ENCODE measurements at regions not wholly inside any gene's neighbourhood (a gene's known extent, or its start where the extent isn't known, plus 50 kb on each side); places are given as distances from the start of the nearest gene placed in this dataset.
A peak's percentile ranks its signal among the peaks of the same experiment; 100 is the strongest.

DNA sequence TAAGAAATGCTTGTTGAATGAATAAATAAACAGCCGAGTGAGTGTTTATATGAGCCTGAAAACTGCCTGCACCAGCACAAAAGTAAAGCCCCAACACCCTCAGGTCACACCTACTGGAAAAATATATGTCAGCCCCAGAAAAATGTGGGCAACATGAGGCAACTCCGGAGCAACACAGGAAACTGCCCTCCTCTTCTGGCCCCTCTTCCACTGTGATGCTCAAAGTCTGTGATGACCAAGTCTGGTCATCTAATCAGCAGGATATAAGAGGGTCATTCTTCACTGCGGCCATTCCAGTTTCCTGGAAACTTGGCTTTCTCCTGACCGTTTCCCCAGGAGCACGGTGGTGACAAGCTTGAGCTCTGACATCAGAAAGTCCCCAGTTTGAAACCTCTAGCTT is 159.6 kb upstream of the PZP start:
- peak; percentile 14 for DNase-seq (ENCODE audit: low spot score)

DNA sequence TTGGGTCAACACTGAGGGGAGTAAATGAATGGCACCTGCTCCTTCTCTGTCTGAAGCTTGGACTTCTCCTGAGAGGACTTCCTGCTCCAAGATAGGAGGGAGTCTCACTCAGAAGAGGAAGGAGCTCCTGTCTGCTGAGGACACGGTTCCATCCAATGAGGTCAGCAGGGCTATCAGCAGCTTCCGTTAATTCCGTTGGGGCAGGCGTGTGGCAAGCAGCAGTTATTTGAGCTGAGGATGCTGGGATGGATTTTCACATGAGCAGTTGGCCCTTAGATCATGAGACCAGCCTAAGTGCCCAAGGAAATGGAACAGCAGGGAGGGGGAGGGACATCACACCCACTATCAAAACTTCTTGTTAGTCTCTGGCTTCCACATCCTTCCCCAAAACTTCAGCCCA is 159.0 kb upstream of the PZP start:
- DNase-seq (ENCODE audit: low spot score) = no peak

DNA sequence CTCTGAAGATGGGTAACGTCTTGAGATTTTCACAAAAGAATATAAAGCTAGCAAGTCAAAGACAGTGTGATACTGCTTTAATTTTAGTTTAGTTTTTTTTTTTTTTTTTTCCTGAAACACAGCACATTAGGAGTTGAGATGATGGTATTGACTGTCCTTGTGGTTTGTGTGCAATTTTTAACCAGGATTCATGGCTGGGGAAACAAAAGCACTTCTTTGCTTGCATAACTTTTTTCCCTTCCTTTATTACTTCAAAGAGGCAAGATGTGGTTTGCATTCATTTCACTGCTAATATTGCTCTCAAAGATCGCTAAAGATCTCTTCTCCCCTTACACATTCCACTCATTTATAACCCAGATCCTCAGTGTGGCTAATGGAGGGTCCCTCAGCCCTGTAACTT is 157.1 kb upstream of the PZP start:
- no peak for DNase-seq (ENCODE audit: low spot score)

DNA sequence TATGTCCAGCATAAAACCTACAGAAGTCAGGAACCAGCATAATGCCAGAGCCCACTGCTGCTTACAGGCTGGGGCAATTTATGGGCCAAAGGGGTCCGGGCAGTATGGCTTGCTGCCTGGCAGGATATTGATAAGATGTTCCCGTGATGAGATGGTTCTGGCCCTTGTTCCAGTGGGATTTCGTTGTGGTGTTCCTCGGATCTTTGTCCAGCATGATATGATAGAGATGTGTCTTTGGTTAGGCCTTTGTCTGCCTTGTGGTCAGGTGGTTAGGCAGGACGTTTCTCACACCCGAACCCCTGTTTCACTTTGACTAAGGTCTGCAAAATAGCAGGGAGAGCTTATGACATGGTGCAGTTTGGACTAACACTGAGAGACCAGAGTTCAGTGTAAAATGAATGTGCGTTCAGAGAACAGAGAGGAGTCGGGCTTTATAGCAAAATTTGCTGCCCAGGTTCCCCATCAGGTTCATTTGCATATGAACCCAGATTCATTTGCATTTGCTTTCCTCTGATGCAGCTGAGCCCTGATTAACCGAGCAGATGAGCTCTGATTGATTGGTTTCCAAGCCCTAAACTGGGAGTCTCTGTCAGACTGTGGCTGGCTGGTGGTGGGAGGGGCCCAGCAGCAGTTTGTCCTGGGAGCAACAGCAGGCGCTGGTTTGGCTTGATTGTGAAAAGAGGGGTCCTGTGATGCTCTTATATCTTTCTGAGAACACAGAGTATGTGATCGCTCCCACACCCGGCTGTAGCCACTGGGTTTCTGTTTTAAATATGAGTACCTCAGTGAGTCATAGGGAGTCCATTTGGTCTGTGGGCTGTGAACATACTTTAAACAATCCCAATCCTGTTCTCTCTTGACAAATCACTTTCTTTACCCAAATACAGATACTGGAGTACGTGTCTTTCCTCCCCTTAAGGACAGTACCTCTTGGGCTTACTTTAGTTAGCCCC is 156.3 kb upstream of the PZP start:
- peak; percentile 92 for DNase-seq (ENCODE audit: low spot score)

DNA sequence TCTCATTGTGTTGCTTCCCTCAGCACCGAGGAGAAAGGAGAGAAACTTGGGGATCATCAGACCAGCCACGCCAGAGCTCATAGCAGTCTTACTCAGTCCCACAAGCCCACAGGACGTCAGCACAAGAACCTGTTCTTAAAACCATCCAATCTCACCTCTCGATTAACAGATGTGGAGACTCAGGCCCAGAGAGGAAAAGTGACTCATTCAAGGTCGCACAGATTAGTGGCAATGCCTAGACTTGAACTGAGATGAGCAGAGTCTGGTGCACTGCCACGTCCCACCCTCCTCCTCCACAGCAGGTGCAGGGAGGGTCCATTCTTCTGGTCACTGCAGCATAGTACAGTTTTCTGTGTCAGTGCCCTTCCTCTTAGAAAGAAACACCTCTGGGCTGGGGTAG is 154.9 kb upstream of the PZP start:
- peak; percentile 83 for DNase-seq (ENCODE audit: low spot score)

DNA sequence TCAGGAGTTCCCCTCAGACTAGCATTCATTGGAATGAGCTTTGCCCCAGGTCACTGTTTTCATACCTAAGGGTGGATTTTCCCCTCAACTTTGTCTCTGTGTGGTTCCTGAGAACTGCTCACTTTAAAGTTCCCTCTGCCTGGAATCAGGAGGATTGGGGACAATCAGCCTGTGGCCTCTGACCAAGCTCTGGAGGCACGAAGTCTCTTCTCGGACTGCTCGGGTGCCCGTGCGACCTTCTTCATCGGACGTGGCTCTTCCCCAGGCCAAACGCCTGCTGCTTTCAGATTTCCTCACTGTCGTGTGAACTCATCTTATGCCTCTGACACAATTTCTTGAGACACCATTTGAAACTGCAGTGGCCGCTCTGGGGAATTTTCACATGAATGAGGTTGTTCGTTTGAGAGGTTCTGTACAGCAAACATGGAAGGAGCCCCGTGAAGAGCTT is 153.7 kb upstream of the PZP start:
- DNase-seq (ENCODE audit: low spot score) = no peak

DNA sequence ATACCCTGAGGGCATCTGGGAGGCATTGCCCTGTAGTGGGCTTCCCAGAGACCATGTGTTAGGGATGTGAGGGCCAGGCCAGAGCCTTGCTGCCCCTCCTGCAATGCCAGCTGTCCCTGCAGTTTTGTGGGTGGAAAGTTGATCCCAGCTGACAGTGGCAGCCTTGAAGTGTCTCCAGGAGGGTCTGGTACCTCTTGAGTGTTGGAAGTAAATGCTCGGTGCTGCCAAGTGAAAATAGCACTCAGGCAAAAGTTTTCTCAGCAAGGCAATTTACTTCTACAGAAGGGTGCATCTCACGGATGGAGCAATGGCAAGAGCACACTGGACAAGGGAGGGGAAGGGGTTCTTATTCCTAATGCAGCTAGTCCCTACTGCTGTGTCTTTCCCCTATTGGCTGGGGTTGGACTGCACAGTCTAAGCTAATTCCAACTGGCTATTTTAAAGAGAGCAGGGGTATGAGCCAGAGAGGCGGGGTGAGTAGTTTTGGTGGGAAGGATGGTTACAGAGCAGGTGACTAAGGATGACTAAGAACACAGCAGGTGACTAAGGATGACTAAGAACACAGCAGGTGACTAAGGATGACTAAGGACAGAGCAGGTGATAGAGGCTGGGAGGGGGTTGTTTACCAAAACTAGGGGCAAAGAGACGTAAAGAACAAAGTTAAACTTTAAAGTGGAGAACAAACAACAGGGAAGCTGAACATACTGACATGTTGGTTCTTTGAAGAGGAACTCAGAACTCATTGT is 146.0 kb upstream of the PZP start:
- DNase-seq (ENCODE audit: low spot score) = peak; percentile 42

DNA sequence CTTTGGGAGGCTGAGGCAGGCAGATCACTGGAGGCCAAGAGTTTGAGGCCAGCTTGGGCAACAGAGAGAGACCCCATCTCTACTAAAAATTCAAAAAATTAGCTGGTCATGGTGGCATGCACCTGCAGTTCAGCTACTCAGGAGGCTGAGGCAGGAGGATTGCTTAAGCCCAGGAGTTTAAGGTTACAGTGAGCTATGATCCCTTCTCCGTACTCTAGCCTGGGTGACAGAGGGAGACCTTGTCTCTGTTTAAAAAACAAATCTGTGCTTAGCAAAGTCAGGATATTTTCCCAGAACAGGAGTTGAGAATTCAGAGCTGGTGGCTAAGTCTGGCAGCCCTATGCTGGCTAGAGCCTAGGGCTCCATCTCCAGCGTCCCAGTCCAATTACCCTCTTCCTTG is 142.9 kb upstream of the PZP start:
- DNase-seq (ENCODE audit: low spot score) = no peak

DNA sequence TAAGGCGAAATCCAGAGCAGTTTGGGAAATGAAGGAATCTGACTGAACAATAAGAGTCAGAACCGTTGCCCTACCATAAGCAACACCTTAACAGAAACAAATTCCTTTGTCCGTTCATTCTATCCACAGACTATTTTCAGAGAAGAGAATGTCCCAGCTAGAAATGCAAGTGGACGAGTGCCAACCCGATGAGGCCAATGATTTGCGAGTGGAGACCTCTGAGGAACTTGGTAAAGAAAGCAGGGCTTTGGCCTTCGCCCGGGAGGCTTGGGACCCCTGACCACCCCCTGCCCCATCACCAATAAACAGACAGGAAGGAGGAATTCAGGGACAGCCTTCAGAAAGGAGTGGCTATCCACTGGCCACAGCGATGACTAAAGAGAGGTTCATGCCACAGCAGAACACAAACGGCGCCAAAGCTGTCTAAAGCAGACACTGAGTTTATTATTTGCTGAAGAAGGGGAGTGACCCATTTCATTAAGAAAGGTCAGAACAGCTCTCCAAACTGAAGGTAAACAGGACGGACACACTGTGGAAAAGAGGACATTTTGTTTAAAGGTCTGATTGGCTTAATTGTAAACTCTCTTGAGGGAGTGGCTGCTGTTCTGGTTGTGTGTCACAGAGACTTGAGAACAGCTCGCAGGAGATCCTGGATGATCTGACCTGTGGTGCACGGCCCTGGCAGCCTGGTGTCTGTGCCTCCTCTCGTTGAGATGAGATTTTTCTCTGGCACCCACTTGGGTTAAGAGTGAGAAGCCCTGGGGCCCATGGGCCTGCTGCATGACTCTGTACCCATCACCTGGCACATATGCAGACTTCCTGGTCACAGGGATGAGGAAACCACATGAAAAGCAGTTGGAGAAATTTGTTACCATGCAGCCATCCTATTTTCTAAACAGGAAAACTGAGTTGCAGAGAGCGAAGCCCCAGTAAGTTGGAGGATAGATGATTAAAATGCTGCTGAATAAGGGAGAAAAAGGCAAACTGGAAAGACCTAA is 142.0 kb upstream of the PZP start:
- DNase-seq (ENCODE audit: low spot score) = no peak

DNA sequence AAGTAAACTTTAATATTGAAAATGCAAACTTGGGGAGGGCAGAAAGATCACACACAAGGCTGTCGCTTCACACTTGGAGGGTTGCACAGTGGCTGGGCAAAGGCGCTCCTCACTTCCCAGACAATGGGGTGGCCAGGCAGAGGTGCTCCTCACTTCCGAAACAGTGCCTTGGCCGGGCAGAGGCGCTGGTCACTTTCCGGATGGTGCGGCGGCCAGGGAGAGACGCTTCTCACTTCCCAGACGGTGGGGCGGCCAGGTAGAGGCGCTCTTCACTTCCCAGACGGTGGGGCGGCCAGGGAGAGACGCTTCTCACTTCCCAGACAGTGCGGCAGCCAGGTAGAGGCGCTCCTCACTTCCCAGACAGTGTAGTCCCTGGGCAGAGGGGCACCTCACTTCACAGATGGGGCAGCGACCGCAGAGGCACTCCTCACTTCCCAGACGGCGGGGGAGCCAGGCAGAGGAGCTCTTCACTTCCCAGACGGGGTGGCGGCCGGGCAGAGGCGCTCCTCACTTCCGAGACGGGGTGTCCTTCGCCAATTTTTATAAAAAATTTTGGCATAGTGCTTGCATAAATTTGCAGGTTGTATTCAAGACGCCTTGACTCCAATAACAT is 140.8 kb upstream of the PZP start:
- no peak for DNase-seq (ENCODE audit: low spot score)

DNA sequence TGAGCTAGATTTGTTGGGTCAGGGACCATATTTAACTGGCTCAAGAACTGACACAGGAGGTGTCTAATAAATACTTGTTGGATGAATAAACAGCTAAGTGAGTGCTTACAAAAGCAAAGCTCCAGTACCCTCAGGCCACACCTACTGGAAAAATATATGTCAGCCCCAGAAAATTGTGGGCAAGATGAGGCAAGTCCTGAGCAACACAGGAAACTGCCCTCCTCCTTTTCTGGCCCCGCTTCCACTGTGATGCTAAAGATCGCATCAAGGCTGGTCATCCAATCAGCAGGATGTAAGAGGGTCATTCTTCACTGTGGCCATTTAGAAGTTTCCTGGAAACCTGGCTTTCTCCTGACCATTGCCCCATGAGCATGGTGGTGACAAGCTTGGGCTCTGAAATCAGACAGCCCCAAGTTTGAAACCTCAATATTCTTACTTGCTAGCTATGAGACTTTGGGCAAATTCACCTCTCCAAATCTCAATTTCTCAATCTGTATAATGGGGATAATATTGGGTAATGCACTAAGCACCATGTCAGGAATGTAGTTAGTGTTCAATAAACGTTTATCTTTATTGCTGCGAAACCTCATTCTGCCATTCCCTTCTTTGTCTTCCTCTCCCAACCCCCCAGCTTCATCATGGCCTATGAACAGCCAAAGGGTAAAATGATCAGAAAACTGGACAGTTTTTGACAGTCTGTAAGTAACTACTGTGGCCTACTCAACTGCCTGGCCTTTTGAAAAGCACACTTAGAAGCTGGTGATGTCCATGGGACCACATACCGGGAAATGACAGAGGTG is 139.3 kb upstream of the PZP start:
- DNase-seq (ENCODE audit: low spot score) = no peak

DNA sequence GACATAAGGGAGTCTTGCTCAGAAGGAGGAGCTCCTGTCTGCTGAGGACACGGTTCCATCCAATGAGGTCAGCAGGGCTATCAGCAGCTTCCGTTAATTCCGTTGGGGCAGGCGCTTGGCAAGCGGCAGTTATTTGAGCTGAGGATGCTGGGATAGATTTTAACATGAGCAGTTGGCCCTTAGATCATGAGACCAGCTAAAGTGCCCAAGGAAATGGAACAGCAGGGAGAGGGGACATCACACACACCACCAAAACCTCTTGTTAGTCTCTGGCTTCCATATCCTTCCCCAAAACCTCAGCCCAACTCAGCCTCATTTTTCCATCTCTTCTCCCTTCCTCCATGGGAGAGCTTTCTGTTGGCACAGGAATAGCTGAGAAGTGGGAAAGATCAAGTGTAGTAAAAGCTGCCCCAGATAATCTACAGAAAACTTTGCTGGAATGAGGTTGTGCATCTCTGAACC is 138.7 kb upstream of the PZP start:
- DNase-seq (ENCODE audit: low spot score) = no peak

DNA sequence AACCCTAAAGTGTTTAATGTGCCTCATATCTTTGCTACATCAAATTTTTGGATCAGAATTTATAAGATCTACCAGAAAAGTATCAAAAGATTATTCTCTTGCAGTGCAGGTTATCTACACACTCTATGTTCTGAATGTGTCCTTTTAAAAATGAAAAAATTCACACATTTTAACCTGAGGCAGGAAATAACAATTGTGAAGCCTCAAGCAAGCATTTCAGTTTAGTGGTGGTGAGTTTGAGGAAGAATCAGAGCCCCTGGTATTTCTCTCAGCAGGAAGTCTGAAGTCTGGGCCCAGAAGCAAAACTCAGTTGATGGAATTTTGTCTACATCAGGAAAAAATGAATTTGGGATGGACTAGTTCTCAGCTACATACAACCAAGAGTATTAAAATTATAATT is 137.0 kb upstream of the PZP start:
- DNase-seq (ENCODE audit: low spot score) = no peak

DNA sequence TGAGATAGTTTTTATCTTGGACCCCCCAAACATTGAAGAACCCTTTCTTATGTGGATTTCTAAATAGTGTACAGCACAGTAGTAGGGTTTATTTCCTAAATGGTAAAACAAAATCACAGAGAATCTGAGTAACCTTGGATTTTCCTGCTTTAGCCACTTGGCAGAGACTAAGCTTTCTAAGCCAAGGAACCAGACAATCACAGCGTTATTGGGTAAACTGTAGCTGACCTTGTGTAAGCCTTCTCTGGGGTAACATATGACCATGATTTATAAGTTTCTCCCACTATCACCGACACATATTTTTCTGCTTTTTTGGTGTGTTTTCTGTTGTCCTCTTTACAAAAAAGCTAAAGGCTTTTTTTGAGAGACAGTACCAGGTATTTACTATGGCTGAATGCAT is 136.3 kb upstream of the PZP start:
- DNase-seq (ENCODE audit: low spot score) = no peak

DNA sequence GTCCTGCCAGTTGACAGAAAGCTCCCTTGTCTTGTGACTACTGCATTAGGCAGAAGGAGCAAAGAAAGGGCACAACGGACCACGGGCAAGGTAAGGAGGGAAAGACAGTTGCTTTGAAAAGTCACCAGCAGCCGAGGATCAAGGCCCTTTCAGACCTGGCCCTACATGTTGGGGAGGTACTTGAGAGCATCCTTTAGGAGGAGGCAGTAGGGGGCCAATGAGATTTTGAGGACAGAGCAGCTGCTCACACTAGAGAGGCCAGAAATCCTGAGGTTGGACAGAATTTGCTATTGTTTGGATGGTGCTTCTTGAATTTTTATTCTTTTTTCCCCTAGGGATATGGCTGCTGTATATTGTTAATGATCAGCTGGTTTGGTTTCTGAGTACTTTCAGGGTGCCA is 135.5 kb upstream of the PZP start:
- no peak for DNase-seq (ENCODE audit: low spot score)

DNA sequence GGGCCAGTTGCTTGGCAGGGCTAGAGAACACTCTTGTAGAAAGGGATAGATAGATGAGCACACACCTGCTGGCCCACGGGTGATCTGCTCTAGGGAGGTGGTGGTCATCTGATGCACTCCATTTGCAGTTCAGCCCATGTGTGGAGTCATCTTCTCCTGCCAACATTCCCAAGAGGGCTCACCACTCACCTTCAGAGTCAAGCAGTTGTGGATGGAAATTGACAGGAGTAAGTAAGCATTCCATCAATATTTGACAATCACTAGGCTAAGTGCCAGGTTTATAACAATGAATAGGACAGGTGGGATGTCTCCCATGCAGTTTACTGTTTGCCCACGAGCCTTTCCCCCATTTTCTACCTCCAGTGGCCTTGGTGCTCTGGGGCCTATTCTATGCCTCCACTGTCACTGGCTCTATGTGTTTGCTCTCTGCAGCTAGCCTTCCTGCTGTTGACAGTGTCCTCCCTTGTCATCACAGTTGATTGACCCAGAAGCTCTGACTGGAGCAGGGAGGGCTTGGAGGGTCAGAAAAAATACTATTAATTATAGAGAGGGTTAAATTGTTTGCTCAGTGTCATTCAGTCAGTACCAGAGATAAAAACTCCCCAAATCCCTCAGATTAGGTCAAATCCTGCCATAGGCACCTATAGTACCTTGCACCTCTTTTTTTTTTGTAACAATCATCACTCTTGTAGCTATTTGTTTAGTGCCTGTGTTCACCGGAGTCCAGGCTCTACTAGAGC is 134.6 kb upstream of the PZP start:
- DNase-seq (ENCODE audit: low spot score) = no peak

DNA sequence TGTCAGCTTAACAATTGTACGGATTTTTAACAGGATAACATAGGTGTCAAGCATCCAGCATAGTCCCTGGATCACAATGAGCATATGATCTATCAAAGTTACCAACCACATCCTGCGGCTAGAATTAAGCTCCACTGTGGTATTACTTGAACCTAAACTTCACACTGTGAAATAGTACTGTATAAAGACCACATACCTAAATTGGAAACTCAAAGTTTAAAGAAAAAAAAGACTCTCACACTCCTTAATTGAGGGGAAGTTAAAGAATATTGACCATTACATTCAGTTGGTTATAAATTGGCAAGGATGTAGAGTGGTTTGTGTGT is 133.0 kb upstream of the PZP start:
- DNase-seq (ENCODE audit: low spot score) = no peak

DNA sequence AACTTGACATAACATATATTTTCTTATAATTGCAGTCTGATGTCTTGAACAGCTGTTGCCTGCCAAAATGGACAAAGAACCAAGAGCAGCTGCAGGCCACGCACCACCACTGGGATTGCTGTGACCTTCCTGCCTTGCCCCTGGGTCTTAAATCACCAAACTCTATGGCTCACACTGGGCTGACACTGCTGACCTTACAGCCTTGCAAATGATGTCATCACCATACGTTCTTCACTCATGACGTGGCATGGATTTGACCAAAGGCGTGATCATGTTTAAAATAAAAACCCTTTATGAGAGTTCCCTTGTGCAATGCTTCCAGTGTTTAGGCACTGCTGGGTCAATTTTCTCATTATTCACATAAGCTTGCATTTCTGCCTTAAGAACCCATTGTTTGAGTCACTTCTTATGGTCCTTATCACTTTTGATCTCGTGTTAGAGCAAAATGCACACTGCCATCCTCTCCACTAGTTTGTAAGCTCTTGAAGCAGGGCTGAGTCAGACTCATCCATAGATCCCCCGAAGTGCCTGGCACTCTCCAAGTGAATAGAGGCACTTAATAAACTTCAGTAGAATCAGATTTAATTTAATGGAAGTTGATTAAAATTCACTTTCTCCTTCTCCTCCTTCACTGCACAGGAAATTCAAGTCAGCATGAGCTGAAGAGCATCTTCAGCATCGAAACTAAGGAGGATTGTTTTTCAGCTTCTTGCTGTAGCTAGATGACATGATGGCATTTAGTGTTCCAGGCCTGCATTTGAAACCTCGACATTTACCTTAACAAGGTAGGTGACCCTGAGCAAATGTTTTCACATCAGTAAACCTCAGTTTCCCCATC is 132.4 kb upstream of the PZP start:
- no peak for DNase-seq (ENCODE audit: low spot score)

DNA sequence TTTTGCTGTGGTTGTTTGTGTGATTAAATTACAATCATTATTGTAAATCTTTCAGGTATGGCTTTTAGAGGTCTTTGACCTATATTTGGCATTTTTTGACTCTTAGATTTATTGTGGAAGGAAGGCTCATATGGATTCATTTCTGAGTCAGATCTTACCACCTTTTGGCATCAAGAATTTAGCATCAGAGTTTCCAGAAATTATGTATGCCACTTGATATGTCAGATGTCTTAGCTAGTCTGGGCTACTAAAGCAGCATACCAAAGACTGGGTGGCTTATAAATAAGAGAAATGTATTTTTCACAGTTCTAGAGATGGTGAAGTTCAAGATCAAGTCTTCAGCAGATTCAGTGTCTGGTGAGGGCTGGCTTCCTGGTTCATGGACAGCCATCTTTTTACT is 129.5 kb upstream of the PZP start:
- no peak for DNase-seq (ENCODE audit: low spot score)

All from activated CD4-positive, alpha-beta T cell treated with anti-CD3 and anti-CD28 coated beads, Interleukin-2, Interleukin-4, amounts not matched to agents 100 ng/mL and 50 ng/mL, durations not matched to agents 16 hours and 8 hours (primary cell).